Loucy (cell line): ENCODE measurements at regions not wholly inside any gene's neighbourhood (a gene's known extent, or its start where the extent isn't known, plus 50 kb on each side); places are given as distances from the start of the nearest gene placed in this dataset.

Experiments
- H2AFZ ChIP-seq: fragments of 200-600 bp; sonication (generic); 2 replicates; pipeline ENCODE4 v1.6.0; 2016; ENCODE audit warnings: antibody characterized with exemption, mild to moderate bottlenecking, low read length, moderate library complexity
- H3F3A ChIP-seq: fragments of 200-600 bp; 2 replicates; pipeline ENCODE4 v1.6.0; 2016; ENCODE audit warnings: antibody characterized with exemption, low read depth, mild to moderate bottlenecking
- H3K27me3 ChIP-seq: fragments of 200-600 bp; sonication (generic); 2 replicates; pipeline ENCODE4 v1.6.1; 2014; ENCODE audit warnings: low read length, mild to moderate bottlenecking; ENCODE audit not compliant: insufficient read depth, poor library complexity, severe bottlenecking
- H3K36me3 ChIP-seq: fragments of 200-600 bp; sonication (generic); 2 replicates; pipeline ENCODE4 v1.6.1; 2016; ENCODE audit warnings: low read length; ENCODE audit not compliant: insufficient read depth
- H3K4me1 ChIP-seq: fragments of 200-600 bp; sonication (generic); 2 replicates; pipeline ENCODE4 v1.5.1; 2014; ENCODE audit warnings: low read length, mild to moderate bottlenecking; ENCODE audit not compliant: insufficient read depth, poor library complexity, severe bottlenecking
- H3K4me2 ChIP-seq: fragments of 200-600 bp; sonication (generic); 2 replicates; pipeline ENCODE4 v1.6.0; 2014; ENCODE audit warnings: antibody characterized with exemption, low read length, low read depth, mild to moderate bottlenecking; ENCODE audit not compliant: poor library complexity, severe bottlenecking
- H3K4me3 ChIP-seq: fragments of 200-600 bp; sonication (generic); 2 replicates; pipeline ENCODE4 v1.5.1; 2014; ENCODE audit warnings: low read length, mild to moderate bottlenecking, mixed read lengths; ENCODE audit not compliant: poor library complexity, severe bottlenecking
- H3K79me2 ChIP-seq: fragments of 200-600 bp; sonication (generic); 2 replicates; pipeline ENCODE4 v1.6.1; 2014; ENCODE audit warnings: low read length; ENCODE audit not compliant: insufficient read depth
- H3K9ac ChIP-seq: fragments of 200-600 bp; sonication (generic); 2 replicates; pipeline ENCODE4 v1.6.0; 2014; ENCODE audit warnings: mild to moderate bottlenecking, low read depth, low read length, moderate library complexity; ENCODE audit not compliant: poor library complexity, severe bottlenecking
- H3K9me2 ChIP-seq: fragments of 200-600 bp; sonication (generic); replicated peaks from 2 replicates; pipeline ENCODE4 v1.6.1; 2016; ENCODE audit warnings: low read depth, low read length, mixed read lengths
- H3K9me3 ChIP-seq: fragments of 200-600 bp; sonication (generic); 2 replicates; pipeline ENCODE4 v1.6.1; 2014; ENCODE audit warnings: mild to moderate bottlenecking, antibody characterized with exemption, low read length, low read depth; ENCODE audit not compliant: insufficient read depth
- H4K20me1 ChIP-seq: fragments of 200-600 bp; sonication (generic); 2 replicates; pipeline ENCODE4 v1.6.0; 2014; ENCODE audit warnings: antibody characterized with exemption, low read length, mild to moderate bottlenecking; ENCODE audit not compliant: insufficient read depth, poor library complexity, severe bottlenecking
- EZH2phosphoT487 ChIP-seq: fragments of 200-600 bp; IDR thresholded peaks from 2 replicates; pipeline ENCODE4 v1.6.1; 2018; ENCODE audit warnings: antibody characterized with exemption, mild to moderate bottlenecking, moderate library complexity, borderline replicate concordance
- TF ChIP-seq, protein P1 (sequence below): fragments of 200-600 bp; sonication (generic); conservative IDR thresholded peaks from 2 replicates; pipeline ENCODE4 v1.5.1; 2014; ENCODE audit warnings: mild to moderate bottlenecking, antibody characterized with exemption, low read length

DNA sequence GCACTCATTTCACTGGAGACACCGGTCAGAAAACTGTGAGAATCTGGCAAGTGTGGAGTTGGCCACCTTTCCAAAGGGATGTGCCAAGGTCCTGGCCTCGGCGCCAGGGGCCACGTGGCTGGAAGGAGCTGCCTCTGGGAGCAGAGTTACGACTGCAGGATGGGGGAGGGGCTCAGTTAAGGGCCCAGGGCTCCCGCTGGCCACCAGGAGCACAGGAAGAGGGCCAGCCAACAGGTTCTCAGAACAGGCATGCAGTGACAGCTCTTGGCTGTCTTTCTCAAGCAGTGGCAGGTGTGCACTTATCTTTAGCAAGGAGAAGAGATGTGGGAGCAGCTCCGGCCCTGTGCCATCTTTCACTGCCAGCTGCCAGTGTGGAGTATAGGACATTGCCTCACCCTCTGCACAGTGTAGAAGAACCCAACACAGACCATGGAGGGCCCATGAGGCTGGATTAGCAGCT is 115.9 kb upstream of the RBPJ start:
- Histone ChIP-seq H3K4me3 (no peak overlapping the region), H3K9me2 (no peaks in the 10 kb centered on the region), H3K79me2 (no peaks in the 10 kb centered on the region), H3K9me3 (no peaks in the 10 kb centered on the region), H3K27me3 (no peaks in the 10 kb centered on the region), H3K9ac (no peak overlapping the region), H3K4me2 (no peak overlapping the region), H3K36me3 (no peaks in the 10 kb centered on the region), H3K4me1 (peaks cover 12% of the 10 kb centered on the region), H4K20me1 (no peaks in the 10 kb centered on the region), H2AFZ (no peak overlapping the region), H3F3A (no peaks in the 10 kb centered on the region)
- TF ChIP-seq, protein P1, sequence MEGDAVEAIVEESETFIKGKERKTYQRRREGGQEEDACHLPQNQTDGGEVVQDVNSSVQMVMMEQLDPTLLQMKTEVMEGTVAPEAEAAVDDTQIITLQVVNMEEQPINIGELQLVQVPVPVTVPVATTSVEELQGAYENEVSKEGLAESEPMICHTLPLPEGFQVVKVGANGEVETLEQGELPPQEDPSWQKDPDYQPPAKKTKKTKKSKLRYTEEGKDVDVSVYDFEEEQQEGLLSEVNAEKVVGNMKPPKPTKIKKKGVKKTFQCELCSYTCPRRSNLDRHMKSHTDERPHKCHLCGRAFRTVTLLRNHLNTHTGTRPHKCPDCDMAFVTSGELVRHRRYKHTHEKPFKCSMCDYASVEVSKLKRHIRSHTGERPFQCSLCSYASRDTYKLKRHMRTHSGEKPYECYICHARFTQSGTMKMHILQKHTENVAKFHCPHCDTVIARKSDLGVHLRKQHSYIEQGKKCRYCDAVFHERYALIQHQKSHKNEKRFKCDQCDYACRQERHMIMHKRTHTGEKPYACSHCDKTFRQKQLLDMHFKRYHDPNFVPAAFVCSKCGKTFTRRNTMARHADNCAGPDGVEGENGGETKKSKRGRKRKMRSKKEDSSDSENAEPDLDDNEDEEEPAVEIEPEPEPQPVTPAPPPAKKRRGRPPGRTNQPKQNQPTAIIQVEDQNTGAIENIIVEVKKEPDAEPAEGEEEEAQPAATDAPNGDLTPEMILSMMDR: no peak
- no peak for TF ChIP-seq EZH2phosphoT487

DNA sequence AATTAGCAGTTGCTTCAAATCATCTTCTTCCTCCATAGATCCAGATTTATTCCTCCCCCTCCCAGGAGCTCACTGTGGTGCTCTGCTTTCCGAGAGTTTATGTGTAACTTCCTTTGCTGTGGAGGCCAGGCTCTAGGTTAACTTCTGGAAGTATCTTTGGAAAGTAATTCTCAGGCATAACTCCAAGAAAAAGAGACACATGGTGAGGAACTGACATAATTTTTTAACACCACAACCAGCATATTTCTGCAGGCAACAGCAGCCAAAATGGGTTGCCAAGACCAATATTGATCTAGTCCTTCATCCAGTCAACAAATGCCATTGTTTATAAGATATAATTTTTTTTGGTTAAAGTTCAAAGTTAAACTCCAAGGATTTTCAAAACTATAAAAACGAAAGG is 114.5 kb upstream of the RBPJ start:
- no peaks in the 10 kb centered on the region for H3K9me2 ChIP-seq
- no peak overlapping the region for H3K4me2 ChIP-seq
- H4K20me1 ChIP-seq: no peaks in the 10 kb centered on the region
- H3K79me2 ChIP-seq: no peaks in the 10 kb centered on the region
- no peak overlapping the region for H3K9ac ChIP-seq
- H3K4me1 ChIP-seq: peaks cover 12% of the 10 kb centered on the region
- H3K9me3 ChIP-seq: no peaks in the 10 kb centered on the region
- H3K27me3 ChIP-seq: no peaks in the 10 kb centered on the region
- no peak overlapping the region for H2AFZ ChIP-seq
- no peaks in the 10 kb centered on the region for H3K36me3 ChIP-seq
- H3K4me3 ChIP-seq: no peak overlapping the region
- TF ChIP-seq EZH2phosphoT487: no peak
- TF ChIP-seq, protein P1: no peak
- H3F3A ChIP-seq: no peaks in the 10 kb centered on the region

DNA sequence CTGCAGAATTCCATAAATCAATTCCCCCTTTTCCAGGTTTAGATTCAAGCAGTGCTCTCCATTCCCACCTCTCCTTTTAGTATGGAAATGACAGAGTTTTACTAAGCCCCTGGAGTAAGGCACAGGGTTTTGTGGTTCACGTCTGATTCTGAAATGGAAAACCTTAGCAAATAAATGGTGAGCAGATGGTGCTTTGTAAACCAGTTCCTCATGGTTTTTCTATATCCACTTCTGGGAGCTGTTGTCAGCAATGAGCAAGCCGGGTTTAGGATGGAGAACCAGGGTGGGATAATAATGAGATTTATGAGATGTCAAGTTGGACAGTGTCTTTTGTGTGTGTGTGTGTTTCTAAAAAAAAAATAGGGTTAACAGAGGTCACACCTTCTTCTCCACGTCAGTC is 113.8 kb upstream of the RBPJ start:
- no peaks in the 10 kb centered on the region for H3K9me2 ChIP-seq
- H3K79me2 ChIP-seq: no peaks in the 10 kb centered on the region
- no peak overlapping the region for H3K4me3 ChIP-seq
- no peaks in the 10 kb centered on the region for H3K27me3 ChIP-seq
- H3K4me1 ChIP-seq: peaks cover 12% of the 10 kb centered on the region
- no peaks in the 10 kb centered on the region for H3F3A ChIP-seq
- H3K9me3 ChIP-seq: no peaks in the 10 kb centered on the region
- no peak overlapping the region for H3K4me2 ChIP-seq
- H3K36me3 ChIP-seq: no peaks in the 10 kb centered on the region
- no peak overlapping the region for H3K9ac ChIP-seq
- TF ChIP-seq, protein P1: no peak
- TF ChIP-seq EZH2phosphoT487: no peak
- H4K20me1 ChIP-seq: no peaks in the 10 kb centered on the region
- H2AFZ ChIP-seq: no peak overlapping the region
